ENCODE measurements at regions not wholly inside any gene's neighbourhood (a gene's known extent, or its start where the extent isn't known, plus 50 kb on each side); places are given as distances from the start of the nearest gene placed in this dataset.

- in situ Hi-C loops (cut with HindIII; ENCODE audit: low pct_unique_long_range_greater_than_20kb, low sequenced_read_pairs) = no loop called here
These were observed 667.2 kb downstream of the DCDC2C start for GRCh38 chr2:4370422-4371090.

DNA sequence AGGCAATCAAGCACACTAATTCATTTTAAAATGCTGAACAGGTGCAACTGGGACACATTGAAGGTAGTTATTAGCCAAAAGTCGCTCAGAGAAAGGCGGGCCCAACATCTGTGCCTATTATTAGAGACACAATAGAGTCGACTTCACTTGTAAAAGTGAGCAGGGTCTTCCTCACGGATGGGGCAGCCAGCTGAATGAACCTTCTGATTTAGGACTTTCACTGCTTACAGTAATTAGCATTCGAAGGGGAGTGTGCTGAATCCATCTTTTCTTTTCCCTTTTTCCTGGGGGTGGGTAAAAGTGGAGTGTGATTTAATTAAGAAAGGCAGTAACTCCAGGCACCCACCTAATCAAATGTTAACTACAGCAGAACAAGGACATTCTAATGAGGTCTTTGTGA is 677.7 kb downstream of the DCDC2C start:
- in situ Hi-C loops (cut with HindIII; ENCODE audit: low pct_unique_long_range_greater_than_20kb, low sequenced_read_pairs) = no loop called here
- no peak for DNase-seq (ENCODE audit: low read depth)

More at GRCh38 chr2:4370422-4371090, 667.2 kb downstream of the DCDC2C start:
- no peak for DNase-seq (ENCODE audit: low read depth)

GRCh38 chr2:4381773-4382172 is 678.4 kb downstream of the DCDC2C start:
- no peak for DNase-seq (ENCODE audit: low read depth)
- in situ Hi-C loops (cut with HindIII; ENCODE audit: low pct_unique_long_range_greater_than_20kb, low sequenced_read_pairs) = no loop called here

GRCh38 chr2:4391013-4391412 is 687.6 kb downstream of the DCDC2C start:
- in situ Hi-C loops (cut with HindIII; ENCODE audit: low pct_unique_long_range_greater_than_20kb, low sequenced_read_pairs) = no loop called here
- no peak for DNase-seq (ENCODE audit: low read depth)

GRCh38 chr2:4404363-4404762 is 701.0 kb downstream of the DCDC2C start:
- no peak for DNase-seq (ENCODE audit: low read depth)
- in situ Hi-C loops (cut with HindIII; ENCODE audit: low pct_unique_long_range_greater_than_20kb, low sequenced_read_pairs) = no loop called here

DNA sequence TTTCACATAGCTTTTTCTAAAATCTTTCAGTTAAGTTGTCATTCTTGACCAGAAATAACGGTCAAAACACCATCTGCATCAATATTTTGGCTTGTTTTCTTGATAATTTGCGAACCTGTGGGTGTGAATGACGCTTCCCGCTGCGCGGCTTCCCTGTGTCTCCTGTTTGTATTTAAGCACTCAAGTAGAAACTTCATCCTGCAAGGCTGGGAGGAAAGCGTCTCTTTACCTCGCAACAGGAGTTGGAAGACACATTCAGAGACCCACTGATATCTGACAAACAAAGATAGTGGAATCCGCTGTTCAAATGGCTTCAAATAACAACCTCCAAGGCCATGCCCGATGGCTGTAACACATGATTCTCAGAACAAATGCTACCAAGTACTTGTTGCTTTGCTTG is 704.9 kb downstream of the DCDC2C start:
- DNase-seq (ENCODE audit: low read depth) = no peak
- in situ Hi-C loops (cut with HindIII; ENCODE audit: low pct_unique_long_range_greater_than_20kb, low sequenced_read_pairs) = no loop called here

GRCh38 chr2:4412637-4413187 is 709.3 kb downstream of the DCDC2C start:
- no peak for DNase-seq (ENCODE audit: low read depth)
- in situ Hi-C loops (cut with HindIII; ENCODE audit: low pct_unique_long_range_greater_than_20kb, low sequenced_read_pairs) = no loop called here

- no peak for DNase-seq (ENCODE audit: low read depth)
- in situ Hi-C loops (cut with HindIII; ENCODE audit: low pct_unique_long_range_greater_than_20kb, low sequenced_read_pairs) = no loop called here
These were observed 711.8 kb downstream of the DCDC2C start for GRCh38 chr2:4415171-4415570.

- DNase-seq (ENCODE audit: low read depth) = no peak
- in situ Hi-C loops (cut with HindIII; ENCODE audit: low pct_unique_long_range_greater_than_20kb, low sequenced_read_pairs) = no loop called here
These were observed 712.5 kb downstream of the DCDC2C start for GRCh38 chr2:4415810-4416413.

GRCh38 chr2:4416431-4416830 is 713.1 kb downstream of the DCDC2C start:
- in situ Hi-C loops (cut with HindIII; ENCODE audit: low pct_unique_long_range_greater_than_20kb, low sequenced_read_pairs) = no loop called here
- no peak for DNase-seq (ENCODE audit: low read depth)

GRCh38 chr2:4417771-4418170 is 714.4 kb downstream of the DCDC2C start:
- in situ Hi-C loops (cut with HindIII; ENCODE audit: low pct_unique_long_range_greater_than_20kb, low sequenced_read_pairs) = no loop called here
- no peak for DNase-seq (ENCODE audit: low read depth)

DNA sequence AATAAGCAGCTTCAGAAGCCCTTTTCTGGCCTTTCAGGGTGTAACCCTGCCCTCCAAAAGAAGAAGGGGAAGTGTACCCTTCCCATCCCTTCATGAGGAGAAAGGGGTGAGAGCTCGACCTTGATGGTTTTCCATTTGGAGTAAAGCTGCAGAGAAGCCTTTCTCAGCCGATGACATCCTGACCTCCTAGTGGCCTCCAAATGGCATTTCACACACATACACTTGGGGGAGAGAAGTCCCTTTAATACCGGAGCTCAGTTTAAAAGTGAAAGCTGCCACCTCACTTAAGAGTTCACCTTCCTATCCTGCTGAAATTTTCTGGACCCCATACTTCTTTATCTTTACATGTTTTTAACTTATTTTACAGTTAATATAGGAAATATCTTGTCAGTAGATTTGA is 716.7 kb downstream of the DCDC2C start:
- in situ Hi-C loops (cut with HindIII; ENCODE audit: low pct_unique_long_range_greater_than_20kb, low sequenced_read_pairs) = no loop called here
- no peak for DNase-seq (ENCODE audit: low read depth)

DNA sequence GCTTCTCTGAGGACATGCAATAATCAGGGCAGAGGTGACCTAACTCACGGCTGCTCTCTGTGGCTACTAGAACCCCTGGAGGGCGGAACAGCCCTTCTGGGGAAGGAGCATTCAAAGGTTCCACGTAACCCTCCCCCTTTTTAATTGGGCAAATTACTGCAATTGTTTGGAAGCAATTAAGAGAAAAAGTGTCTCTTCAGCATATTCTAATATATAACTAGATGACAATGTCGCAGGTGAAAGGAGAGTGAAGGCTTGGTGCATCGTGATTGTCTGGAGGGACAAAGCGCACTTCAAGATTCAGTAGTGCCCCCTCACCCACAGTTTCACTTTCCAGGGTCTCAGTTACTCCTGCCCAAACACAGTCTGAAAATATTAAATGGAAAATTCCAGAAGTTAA is 720.8 kb downstream of the DCDC2C start:
- no peak for DNase-seq (ENCODE audit: low read depth)
- in situ Hi-C loops (cut with HindIII; ENCODE audit: low pct_unique_long_range_greater_than_20kb, low sequenced_read_pairs) = no loop called here

DNA sequence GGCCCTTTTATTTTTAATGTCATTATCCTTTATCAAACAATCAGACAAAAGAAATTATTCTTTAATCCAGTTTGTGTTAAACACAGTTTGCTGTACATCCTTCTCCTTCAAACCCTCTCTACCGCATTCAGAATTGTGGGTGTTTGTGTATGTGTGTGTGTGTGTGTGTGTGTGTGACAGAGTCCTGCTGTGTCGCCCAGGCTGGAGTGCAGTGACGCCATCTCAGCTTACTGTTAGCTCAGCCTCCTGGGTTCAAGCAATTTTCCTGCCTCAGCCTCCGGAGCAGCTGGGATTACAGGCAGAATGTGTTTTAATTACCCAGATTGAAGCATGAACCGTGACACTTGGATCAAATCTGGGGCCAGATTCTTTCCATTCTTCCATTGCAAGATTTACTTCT is 723.7 kb downstream of the DCDC2C start:
- in situ Hi-C loops (cut with HindIII; ENCODE audit: low pct_unique_long_range_greater_than_20kb, low sequenced_read_pairs) = no loop called here

DNA sequence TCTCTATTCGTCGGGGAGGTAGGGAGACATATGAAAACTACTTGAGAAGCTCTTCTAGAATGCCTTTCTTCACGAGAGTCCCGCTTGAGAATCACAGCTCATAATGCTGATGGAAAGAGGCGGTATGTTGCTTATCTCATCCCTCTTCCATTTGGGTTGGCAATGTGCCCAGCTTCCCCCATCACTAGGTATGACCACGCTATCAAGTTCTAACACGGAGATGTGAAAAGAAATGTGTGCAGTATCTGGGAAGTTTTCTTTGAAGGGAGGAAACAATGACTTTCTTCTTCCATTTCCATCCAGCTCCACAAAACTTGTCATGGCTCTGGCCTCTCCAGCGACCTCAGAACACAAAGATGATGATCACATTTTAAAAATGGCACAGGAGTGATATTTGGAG is 742.4 kb downstream of the DCDC2C start:
- in situ Hi-C loops (cut with HindIII; ENCODE audit: low pct_unique_long_range_greater_than_20kb, low sequenced_read_pairs) = no loop called here
- DNase-seq (ENCODE audit: low read depth) = no peak

More for the DNA sequence above, 723.7 kb downstream of the DCDC2C start:
- DNase-seq (ENCODE audit: low read depth) = no peak

DNA sequence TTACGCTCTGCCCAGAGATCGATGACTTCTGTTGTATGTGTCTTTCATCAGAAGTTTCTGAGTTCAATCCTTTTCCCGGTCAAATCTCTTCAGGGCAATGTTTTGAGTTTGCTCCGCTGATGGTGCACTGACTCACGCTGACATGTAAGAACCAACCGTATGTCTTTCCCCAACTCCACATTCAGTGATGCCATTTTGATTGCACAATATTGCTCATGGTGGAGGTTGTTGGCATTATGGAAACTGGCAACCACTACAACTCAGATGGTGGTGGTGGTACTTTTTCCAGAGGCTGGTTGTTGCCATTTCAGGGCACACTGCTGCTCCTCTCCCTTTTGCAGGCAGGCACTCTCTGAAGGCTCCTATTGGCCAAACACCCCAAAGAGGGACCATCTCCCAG is 751.5 kb downstream of the DCDC2C start:
- in situ Hi-C loops (cut with HindIII; ENCODE audit: low pct_unique_long_range_greater_than_20kb, low sequenced_read_pairs) = no loop called here
- DNase-seq (ENCODE audit: low read depth) = no peak

GRCh38 chr2:4455486-4456155 is 752.2 kb downstream of the DCDC2C start:
- DNase-seq (ENCODE audit: low read depth) = no peak
- in situ Hi-C loops (cut with HindIII; ENCODE audit: low pct_unique_long_range_greater_than_20kb, low sequenced_read_pairs) = no loop called here

GRCh38 chr2:4464634-4465266 is 761.4 kb downstream of the DCDC2C start:
- no peak for DNase-seq (ENCODE audit: low read depth)
- in situ Hi-C loops (cut with HindIII; ENCODE audit: low pct_unique_long_range_greater_than_20kb, low sequenced_read_pairs) = no loop called here

- in situ Hi-C loops (cut with HindIII; ENCODE audit: low pct_unique_long_range_greater_than_20kb, low sequenced_read_pairs) = no loop called here
- DNase-seq (ENCODE audit: low read depth) = no peak
These were observed 762.3 kb downstream of the DCDC2C start for GRCh38 chr2:4465671-4466070.

All from Caki2 (cell line).